SK-N-SH treated with all-trans-retinoic acid at 6 μM for 48 hours (cell line): ENCODE measurements at regions not wholly inside any gene's neighbourhood (a gene's known extent, or its start where the extent isn't known, plus 50 kb on each side); places are given as distances from the start of the nearest gene placed in this dataset.

Experiments
- CREB5 ChIP-seq: fragments of 250-450 bp; sonication (Bioruptor Pico); IDR thresholded peaks from 2 replicates; pipeline ENCODE4 v1.5.1; 2020; ENCODE audit warnings: low read depth, mild to moderate bottlenecking, moderate library complexity
- TF ChIP-seq, protein P1 (sequence below): fragments of 250-450 bp; sonication (Bioruptor Pico); IDR thresholded peaks from 2 replicates; pipeline ENCODE4 v1.8.0; 2020; ENCODE audit warnings: mild to moderate bottlenecking, moderate library complexity, borderline replicate concordance

DNA sequence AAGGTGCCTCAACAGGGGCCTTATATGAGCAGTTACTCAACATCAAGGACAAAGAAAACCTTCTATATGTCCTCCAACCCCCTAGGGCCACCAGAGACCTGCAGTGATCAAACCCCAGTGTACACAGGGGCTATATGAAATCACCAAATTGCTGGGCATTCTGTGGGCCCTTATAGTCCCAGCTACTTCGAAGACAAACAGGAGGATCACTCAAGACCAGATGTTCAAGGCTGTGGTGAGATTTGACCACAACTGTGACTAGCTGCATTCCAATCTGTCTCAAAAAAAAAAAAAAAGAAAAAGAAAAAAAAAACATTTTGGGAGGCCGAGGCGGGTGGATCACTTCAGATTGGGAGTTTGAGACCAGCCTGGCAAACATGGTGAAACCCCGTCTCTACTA is 51.0 kb upstream of the PRB2 start:
- TF ChIP-seq, protein P1, sequence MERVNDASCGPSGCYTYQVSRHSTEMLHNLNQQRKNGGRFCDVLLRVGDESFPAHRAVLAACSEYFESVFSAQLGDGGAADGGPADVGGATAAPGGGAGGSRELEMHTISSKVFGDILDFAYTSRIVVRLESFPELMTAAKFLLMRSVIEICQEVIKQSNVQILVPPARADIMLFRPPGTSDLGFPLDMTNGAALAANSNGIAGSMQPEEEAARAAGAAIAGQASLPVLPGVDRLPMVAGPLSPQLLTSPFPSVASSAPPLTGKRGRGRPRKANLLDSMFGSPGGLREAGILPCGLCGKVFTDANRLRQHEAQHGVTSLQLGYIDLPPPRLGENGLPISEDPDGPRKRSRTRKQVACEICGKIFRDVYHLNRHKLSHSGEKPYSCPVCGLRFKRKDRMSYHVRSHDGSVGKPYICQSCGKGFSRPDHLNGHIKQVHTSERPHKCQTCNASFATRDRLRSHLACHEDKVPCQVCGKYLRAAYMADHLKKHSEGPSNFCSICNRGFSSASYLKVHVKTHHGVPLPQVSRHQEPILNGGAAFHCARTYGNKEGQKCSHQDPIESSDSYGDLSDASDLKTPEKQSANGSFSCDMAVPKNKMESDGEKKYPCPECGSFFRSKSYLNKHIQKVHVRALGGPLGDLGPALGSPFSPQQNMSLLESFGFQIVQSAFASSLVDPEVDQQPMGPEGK: no peak
- TF ChIP-seq CREB5 (CRISPR knock-in tag): no peak
